Mucosa of rectum (tissue), 2 donors: ENCODE measurements at regions not wholly inside any gene's neighbourhood (a gene's known extent, or its start where the extent isn't known, plus 50 kb on each side); places are given as distances from the start of the nearest gene placed in this dataset.

Experiments
- H3K27ac ChIP-seq, 2 donors: one replicate each; pipeline ENCODE4 v1.7.0; 2013; ENCODE audit warnings: inconsistent platforms in 2 of 2, low read depth in 2 of 2, low read length in 2 of 2
- H3K27me3 ChIP-seq, 2 donors: one replicate each; pipeline ENCODE4 v1.7.0; 2013; ENCODE audit warnings: low read length in 2 of 2; ENCODE audit not compliant: control insufficient read depth in 2 of 2, insufficient read depth in 2 of 2
- H3K36me3 ChIP-seq, 2 donors: one replicate each; pipeline ENCODE4 v1.7.0; 2013; ENCODE audit warnings: low read length in 2 of 2; ENCODE audit not compliant: control insufficient read depth in 2 of 2, insufficient read depth in 2 of 2
- H3K4me1 ChIP-seq, 2 donors: one replicate each; pipeline ENCODE4 v1.7.0; 2013; ENCODE audit warnings: low read length in 2 of 2, mild to moderate bottlenecking in 1 of 2; ENCODE audit not compliant: control insufficient read depth in 2 of 2, insufficient read depth in 2 of 2
- H3K4me3 ChIP-seq, 2 donors: one replicate each; pipeline ENCODE4 v1.7.0; 2013; ENCODE audit warnings: low read length in 2 of 2
- H3K9ac ChIP-seq, 2 donors: one replicate each; pipeline ENCODE4 v1.7.0; 2013; ENCODE audit warnings: low read length in 2 of 2, low read depth in 1 of 2, mild to moderate bottlenecking in 1 of 2
- H3K9me3 ChIP-seq, 2 donors: one replicate each; pipeline ENCODE4 v1.7.0; 2013; ENCODE audit warnings: low read length in 2 of 2; ENCODE audit not compliant: control insufficient read depth in 2 of 2
- donor health status: healthy.
- donor health status: Normal muscosa, but diverticular disease.

GRCh38 chr4:14520171-14520570, 482.1 kb upstream of the CPEB2 start:
- H3K9ac ChIP-seq = no peak overlapping the region
- H3K36me3 ChIP-seq = no peaks in the 10 kb centered on the region
- H3K4me1 ChIP-seq = no peaks in the 10 kb centered on the region
- no peaks in the 10 kb centered on the region for H3K9me3 ChIP-seq
- no peaks in the 10 kb centered on the region for H3K27me3 ChIP-seq
- H3K27ac ChIP-seq = no peak overlapping the region
- no peak overlapping the region for H3K4me3 ChIP-seq

DNA sequence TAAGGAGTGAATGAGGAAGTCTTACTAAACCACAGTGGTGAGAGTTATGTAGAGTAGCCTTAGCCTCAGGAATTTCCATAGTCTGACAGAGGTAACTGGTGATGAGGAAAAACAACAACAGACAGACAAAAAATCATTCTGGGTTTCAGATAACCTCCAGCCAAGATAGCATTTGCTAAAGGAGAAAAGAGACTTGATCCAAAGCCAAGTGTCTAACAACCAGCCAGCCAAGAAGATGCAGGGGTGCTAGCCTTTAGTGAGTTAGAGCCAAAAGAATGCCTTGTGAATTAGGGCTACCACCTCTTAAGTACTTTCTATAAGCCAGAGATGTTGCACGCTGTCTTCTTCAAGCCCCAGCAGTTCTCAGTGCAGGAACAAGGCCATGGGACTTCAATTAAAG, 478.0 kb upstream of the CPEB2 start:
- H3K9me3 ChIP-seq = no peaks in the 10 kb centered on the region
- H3K4me3 ChIP-seq = no peak overlapping the region
- no peak overlapping the region for H3K9ac ChIP-seq
- no peaks in the 10 kb centered on the region for H3K27me3 ChIP-seq
- H3K4me1 ChIP-seq = no peaks in the 10 kb centered on the region
- H3K36me3 ChIP-seq = no peaks in the 10 kb centered on the region
- no peak overlapping the region for H3K27ac ChIP-seq

GRCh38 chr4:14528918-14529317, 473.4 kb upstream of the CPEB2 start:
- no peak overlapping the region for H3K9ac ChIP-seq
- no peaks in the 10 kb centered on the region for H3K27me3 ChIP-seq
- no peaks in the 10 kb centered on the region for H3K4me1 ChIP-seq

DNA sequence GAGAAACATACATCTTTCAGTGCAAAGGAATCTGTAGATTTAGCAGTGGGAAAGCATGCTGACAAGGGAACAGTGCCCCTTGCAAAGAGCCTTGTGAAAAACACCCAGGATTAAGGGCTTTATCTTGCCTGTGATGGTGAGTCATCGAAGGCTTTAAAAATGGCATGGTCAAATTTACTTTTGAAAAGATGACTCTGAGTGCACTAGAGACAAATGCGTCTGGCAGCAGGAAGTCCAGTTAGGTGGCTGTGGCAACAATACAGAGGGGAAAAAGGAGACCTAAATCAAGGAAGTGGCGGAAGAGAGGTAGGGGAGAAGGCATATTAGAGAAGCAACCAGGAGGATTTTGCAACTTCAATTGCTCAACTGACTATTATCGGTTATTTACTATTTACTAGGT, 472.6 kb upstream of the CPEB2 start:
- no peaks in the 10 kb centered on the region for H3K9me3 ChIP-seq
- no peak overlapping the region for H3K9ac ChIP-seq
- no peaks in the 10 kb centered on the region for H3K27me3 ChIP-seq
- H3K4me1 ChIP-seq = no peaks in the 10 kb centered on the region
- no peak overlapping the region for H3K4me3 ChIP-seq
- no peaks in the 10 kb centered on the region for H3K36me3 ChIP-seq
- H3K27ac ChIP-seq = no peak overlapping the region

More at GRCh38 chr4:14528918-14529317, 473.4 kb upstream of the CPEB2 start:
- Histone ChIP-seq H3K27ac (no peak overlapping the region), H3K9me3 (no peaks in the 10 kb centered on the region), H3K4me3 (no peak overlapping the region), H3K36me3 (no peaks in the 10 kb centered on the region)

- no peaks in the 10 kb centered on the region for H3K9me3 ChIP-seq
- H3K9ac ChIP-seq = no peak overlapping the region
- no peaks in the 10 kb centered on the region for H3K36me3 ChIP-seq
- H3K4me3 ChIP-seq = no peak overlapping the region
- H3K27me3 ChIP-seq = no peaks in the 10 kb centered on the region
- no peaks in the 10 kb centered on the region for H3K4me1 ChIP-seq
- no peak overlapping the region for H3K27ac ChIP-seq
Observed at GRCh38 chr4:14532436-14532835, 469.8 kb upstream of the CPEB2 start.

DNA sequence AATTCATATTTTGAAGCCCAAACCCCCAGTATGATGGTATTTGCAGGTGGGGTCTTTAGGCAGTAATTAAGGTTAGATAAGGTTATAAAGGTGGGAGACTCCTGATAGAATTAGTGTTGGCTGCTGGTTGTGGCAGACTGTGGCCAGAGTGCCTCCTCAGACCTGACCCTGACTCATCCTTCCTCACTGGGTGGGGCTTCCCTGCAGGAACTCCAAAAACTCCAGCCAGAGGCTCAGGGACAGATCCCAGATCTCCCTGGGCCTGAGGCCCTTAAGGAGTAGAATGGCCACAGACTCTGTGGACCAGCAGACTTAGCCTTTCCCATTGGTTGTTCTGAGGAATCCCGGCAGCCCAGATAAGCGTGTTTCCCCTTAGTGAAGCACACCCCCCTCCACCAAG, 463.0 kb upstream of the CPEB2 start:
- Histone ChIP-seq H3K27me3 (no peaks in the 10 kb centered on the region), H3K4me3 (no peak overlapping the region), H3K9me3 (no peaks in the 10 kb centered on the region), H3K27ac (no peak overlapping the region), H3K36me3 (no peaks in the 10 kb centered on the region), H3K4me1 (no peaks in the 10 kb centered on the region), H3K9ac (no peak overlapping the region)

DNA sequence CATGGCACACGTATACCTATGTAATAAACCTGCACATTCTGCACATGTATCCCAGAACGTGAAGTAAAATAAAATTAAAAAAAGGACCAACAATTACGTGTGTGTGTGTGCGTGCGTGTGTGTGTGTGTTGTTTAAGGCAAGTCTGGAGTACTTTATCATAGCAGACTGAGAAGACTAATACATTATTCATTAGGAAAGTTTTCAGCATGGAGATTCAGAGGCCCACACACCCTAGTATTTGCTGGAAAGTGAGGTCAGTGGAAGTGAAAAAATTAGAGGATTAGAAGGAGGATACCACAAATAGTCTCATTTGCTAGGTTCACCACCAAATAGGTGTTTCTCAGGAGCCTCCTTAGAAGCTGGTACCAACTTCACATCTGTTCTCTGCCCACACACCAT, 457.1 kb upstream of the CPEB2 start:
- H3K27ac ChIP-seq = no peak overlapping the region
- no peaks in the 10 kb centered on the region for H3K36me3 ChIP-seq
- H3K9ac ChIP-seq = no peak overlapping the region
- no peaks in the 10 kb centered on the region for H3K4me1 ChIP-seq
- H3K27me3 ChIP-seq = no peaks in the 10 kb centered on the region
- H3K4me3 ChIP-seq = no peak overlapping the region
- no peaks in the 10 kb centered on the region for H3K9me3 ChIP-seq

DNA sequence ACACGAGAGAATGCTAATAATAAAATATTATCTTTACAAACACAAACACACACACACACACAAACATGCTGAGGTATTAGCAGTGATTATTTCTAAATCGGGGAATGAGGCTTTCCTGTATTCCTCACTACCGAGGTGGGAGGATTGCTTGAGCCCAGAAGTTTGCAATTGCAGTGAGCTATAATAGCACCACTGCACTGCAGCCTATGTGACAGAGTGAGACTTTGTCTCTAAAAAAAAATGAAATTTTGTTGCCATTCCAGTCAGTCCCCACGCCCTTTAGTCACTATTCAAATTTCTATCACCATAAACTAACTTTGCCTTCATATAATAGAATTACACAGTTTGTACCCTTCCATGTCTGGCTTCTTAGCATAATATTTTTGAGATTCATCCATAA, 456.5 kb upstream of the CPEB2 start:
- no peaks in the 10 kb centered on the region for H3K36me3 ChIP-seq
- no peaks in the 10 kb centered on the region for H3K27me3 ChIP-seq
- H3K9ac ChIP-seq = no peak overlapping the region
- no peak overlapping the region for H3K4me3 ChIP-seq
- no peaks in the 10 kb centered on the region for H3K4me1 ChIP-seq
- no peaks in the 10 kb centered on the region for H3K9me3 ChIP-seq
- no peak overlapping the region for H3K27ac ChIP-seq

DNA sequence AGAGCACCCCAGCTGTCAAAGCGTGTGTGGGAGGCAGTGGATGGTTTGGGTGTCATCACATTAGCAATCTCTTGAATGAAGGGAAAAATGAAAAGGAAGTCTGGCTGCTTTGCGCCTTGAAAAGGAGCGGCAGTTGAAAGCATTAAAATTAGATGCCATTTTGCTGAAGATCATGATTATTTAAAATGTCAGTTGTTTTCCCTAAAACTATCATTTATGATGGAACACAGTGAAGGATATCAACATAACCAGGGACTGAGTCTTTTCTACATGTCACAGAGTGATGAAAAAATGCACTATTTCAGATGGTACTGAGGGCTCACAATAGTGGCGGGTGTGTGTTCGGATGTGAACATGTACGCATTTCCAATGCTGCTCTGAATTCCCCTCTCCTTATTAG, 450.2 kb upstream of the CPEB2 start:
- H3K27ac ChIP-seq = no peak overlapping the region
- H3K9me3 ChIP-seq = no peaks in the 10 kb centered on the region
- no peaks in the 10 kb centered on the region for H3K36me3 ChIP-seq
- no peaks in the 10 kb centered on the region for H3K27me3 ChIP-seq
- H3K4me1 ChIP-seq = no peaks in the 10 kb centered on the region
- no peak overlapping the region for H3K9ac ChIP-seq
- no peak overlapping the region for H3K4me3 ChIP-seq

DNA sequence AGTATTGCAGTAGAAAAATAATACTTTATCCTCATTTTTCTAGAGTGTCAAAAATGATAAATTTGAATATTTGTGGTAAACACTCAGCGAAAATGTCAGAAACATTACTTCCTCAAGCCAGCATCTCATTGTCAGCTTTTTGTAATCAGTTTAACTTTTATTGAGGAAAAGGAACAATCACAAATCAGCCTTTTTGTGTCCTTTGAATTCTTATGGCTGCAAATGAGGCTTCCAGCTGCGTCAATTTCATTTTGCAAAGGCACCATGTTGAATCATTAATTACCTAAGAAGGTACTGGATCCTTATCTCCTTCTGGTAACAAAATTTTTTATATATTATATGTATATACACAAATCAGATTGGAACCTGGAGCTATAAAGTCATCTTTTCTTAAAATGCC, 442.6 kb upstream of the CPEB2 start:
- no peak overlapping the region for H3K9ac ChIP-seq
- H3K9me3 ChIP-seq = no peaks in the 10 kb centered on the region
- no peak overlapping the region for H3K27ac ChIP-seq
- H3K36me3 ChIP-seq = no peaks in the 10 kb centered on the region
- no peaks in the 10 kb centered on the region for H3K4me1 ChIP-seq
- H3K4me3 ChIP-seq = no peak overlapping the region
- no peaks in the 10 kb centered on the region for H3K27me3 ChIP-seq

DNA sequence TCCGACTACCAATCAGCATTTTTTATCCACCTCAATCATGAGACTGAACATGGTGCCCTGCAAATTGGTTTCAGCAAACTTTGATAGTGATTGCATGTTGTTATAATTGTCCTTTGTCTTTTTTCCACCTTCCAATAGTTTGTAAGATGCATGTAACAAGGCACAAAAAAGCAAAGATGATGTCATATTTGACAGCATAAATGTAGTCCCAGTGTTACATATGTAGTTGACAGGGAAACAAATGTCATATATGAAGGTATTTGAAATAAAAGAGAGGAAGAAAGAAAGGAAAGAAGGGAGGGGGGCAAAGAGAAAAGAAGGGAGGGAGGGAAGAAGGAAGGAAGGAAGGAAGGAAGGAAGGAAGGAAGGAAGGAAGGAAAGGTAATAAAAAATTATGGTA, 441.7 kb upstream of the CPEB2 start:
- Histone ChIP-seq H3K9me3 (no peaks in the 10 kb centered on the region), H3K27me3 (no peaks in the 10 kb centered on the region), H3K4me1 (no peaks in the 10 kb centered on the region), H3K4me3 (no peak overlapping the region), H3K27ac (no peak overlapping the region), H3K9ac (no peak overlapping the region), H3K36me3 (no peaks in the 10 kb centered on the region)
